IPS DF 4.7 (cell line): ENCODE measurements at regions not wholly inside any gene's neighbourhood (a gene's known extent, or its start where the extent isn't known, plus 50 kb on each side); places are given as distances from the start of the nearest gene placed in this dataset.

ENCODE experiments used
- DNase-seq: peaks from one replicate; pipeline ENCODE4 v3.0.0-alpha.2; 2013; ENCODE audit warnings: low spot score; ENCODE audit errors: extremely low read depth

GRCh38 chr13:47455626-47456025, 545.4 kb downstream of the SUCLA2 start:
- no peak for DNase-seq

GRCh38 chr13:47454986-47455385, 546.1 kb downstream of the SUCLA2 start:
- no peak for DNase-seq

GRCh38 chr13:47437406-47437805, 540.6 kb upstream of the HTR2A start:
- DNase-seq, result no peak

GRCh38 chr13:47433461-47434005, 536.7 kb upstream of the HTR2A start:
- no peak for DNase-seq

GRCh38 chr13:47426126-47426849, 529.4 kb upstream of the HTR2A start:
- no peak for DNase-seq

DNA sequence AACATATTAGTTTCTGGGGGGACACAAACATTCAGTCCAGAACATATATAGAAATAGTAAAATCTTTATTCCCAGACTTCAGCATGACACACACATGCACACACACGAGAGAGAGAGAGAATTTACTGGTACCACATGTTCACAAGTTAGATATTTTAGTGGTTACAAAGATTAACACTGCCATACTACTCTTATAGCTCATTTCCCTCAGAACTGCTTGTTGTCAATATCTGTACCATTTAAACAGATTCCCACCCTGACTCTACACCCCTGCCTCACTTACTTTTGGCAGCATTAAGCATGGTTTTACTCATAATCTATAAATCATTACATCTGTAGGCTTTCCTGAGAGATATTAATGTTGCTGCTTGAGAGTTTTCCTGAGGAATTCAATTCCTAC, 524.7 kb upstream of the HTR2A start:
- no peak for DNase-seq

DNA sequence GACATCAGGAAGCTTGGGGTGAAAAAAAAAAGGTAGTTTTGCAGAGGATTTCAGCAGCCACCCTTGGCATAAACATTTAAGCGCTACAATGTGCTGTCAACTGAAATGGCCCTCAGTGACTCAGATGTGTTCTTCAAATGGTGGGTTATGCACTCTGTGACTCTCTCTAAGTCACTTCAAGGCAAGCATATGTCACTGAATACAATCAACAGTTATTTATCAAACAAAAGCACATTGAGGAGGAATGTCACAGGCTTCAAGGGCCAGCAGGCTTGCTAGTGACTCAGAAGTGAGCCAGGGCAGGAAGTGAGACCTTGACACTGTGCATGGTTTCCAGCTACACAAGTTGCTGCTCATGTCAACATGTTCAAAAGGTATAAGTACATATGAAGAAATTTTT, 523.7 kb upstream of the HTR2A start:
- no peak for DNase-seq

GRCh38 chr13:47420020-47420419, 523.2 kb upstream of the HTR2A start:
- no peak for DNase-seq

- DNase-seq, result no peak
These were observed 521.5 kb upstream of the HTR2A start for GRCh38 chr13:47418206-47418920.

DNA sequence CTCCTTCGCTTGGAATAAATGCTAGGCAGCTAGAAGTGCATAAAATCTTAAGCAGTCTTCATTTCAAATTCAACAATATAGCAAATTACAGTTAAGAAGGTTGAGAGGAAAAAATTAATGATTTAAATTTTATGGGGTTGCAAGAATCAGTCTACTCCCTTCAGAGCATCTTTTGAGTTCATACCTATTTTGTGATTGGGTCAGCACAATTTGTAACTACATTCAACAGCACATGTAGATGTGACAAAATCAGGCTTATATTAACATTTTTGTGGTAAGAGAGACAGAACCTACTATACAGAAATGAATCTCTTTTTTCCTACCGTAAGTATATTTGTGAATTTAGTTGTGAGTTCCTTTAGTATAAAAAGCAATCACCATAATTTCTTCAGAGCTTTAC, 520.6 kb upstream of the HTR2A start:
- DNase-seq, result no peak

DNA sequence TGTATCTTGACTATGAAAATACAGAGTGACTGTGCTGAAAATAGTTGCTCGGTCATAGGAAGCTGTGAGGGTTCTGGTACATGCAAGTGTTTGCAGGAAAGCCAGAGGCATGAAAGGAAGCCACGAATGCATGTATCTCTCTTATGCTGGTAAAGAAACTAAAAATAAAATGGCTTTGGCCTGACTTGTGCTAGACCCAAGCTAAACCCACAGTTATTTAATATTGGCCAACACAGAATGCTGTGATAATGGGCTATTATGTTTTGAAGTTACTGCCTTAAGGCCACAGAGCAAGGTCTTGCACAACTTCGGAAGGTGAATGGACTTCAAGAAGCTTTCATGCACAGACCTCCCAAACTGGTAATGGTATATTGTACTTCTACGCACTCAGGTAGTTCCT, 518.2 kb upstream of the HTR2A start:
- DNase-seq, result no peak

DNA sequence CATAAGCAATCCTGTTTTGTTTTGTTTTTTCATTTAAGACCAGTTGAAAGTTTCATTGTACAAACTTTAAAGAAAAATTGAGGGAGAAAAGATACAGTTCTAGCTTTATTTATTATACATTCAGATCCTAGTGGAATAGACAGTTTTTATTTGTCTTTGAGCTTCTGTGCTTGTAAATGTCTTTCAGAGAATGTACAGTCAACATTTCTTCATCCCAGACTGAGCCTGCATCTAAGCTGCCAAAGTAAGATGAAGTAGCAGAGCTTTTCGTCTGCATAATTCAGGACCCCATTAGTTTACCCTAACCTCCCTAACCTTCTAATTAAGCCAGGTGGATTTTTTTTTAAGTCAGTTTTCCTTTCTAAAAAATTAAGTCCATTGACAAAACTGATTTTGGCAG, 516.7 kb upstream of the HTR2A start:
- DNase-seq, result no peak

- DNase-seq, result no peak
These were observed 516.3 kb upstream of the HTR2A start for GRCh38 chr13:47413112-47413511.

GRCh38 chr13:47409778-47410177, 512.9 kb upstream of the HTR2A start:
- DNase-seq, result no peak

- no peak for DNase-seq
These were observed 511.9 kb upstream of the HTR2A start for GRCh38 chr13:47408546-47409319.

- no peak for DNase-seq
These were observed 511.0 kb upstream of the HTR2A start for GRCh38 chr13:47407808-47408207.

GRCh38 chr13:47399599-47399998, 502.7 kb upstream of the HTR2A start:
- no peak for DNase-seq

GRCh38 chr13:47397739-47398138, 500.9 kb upstream of the HTR2A start:
- DNase-seq, result no peak

DNA sequence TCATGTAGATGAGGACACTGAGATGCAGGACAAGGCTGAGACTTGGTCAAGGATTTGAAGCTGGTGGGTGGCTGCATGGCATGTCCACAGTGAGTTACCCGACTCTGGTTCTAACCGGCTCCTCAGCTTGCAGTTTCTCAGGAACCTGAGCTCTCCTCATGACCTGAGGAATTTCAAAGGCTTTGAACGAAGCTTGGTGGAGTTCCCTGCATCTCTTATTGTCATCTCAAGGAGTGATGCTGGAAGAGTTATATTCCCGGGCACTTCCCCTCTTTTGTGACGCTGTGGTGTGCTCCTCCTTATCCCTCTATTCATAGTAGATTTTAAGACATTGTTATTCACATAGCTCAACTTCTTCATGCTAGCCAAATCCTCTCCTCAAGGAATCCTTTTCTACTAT, 500.1 kb upstream of the HTR2A start:
- DNase-seq, result no peak

DNA sequence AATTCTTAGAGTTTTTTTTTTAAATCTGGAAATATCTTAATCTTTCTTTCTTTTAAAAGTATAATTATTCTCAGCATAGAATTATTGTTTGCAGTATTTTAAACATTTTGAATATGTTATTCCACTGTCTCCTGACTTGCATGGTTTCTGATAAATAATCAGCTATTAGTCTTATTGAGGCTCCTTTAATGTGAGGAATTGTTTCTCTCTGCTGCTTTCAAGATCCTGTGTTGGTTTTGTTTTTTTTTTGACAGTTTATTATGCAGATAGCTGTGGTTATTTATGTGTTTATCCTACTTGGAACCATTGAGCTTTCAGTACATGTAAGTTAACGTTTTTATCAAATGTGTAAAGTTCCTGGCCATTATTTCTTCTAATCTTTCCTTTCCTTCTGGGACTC, 477.9 kb upstream of the HTR2A start:
- no peak for DNase-seq

GRCh38 chr13:47372751-47373150, 475.9 kb upstream of the HTR2A start:
- DNase-seq, result no peak

DNA sequence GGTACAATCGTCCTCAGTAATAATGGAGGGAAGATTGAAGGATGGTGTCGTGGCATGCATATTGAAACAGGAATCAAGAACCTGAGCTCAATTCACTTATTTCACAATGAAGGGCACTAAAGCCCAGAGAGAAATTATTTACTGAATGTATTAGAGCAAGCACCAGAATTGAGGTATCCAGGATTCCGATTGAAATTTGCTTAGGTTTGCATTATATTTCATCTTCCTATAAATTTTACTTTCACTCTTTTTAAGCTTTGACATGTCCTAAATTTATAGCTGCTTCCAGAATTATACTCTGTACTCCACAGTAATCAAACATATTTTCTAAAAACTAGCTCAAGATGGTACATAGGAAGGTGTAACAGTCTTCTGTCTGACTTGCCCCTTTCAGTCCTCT, 454.9 kb upstream of the HTR2A start:
- no peak for DNase-seq
